Kidney (tissue), 13 donors: ENCODE measurements at regions not wholly inside any gene's neighbourhood (a gene's known extent, or its start where the extent isn't known, plus 50 kb on each side); places are given as distances from the start of the nearest gene placed in this dataset.
A peak's percentile ranks its signal among the peaks of the same experiment; 100 is the strongest.

ENCODE experiments used
- DNase-seq, 5 donors: peaks; one replicate each; pipeline ENCODE4 v3.0.0-alpha.2; 2013 to 2020
- FAIRE-seq: peaks from 2 replicates; lab custom pipeline; 2012; peaks lifted over from hg19 to GRCh38; lab: Jason Lieb, UNC
- H3K27ac ChIP-seq, 2 donors: one replicate each; pipeline ENCODE4 v1.7.0; 2013; ENCODE audit warnings: low read depth in 2 of 2, low read length in 2 of 2, inconsistent platforms in 1 of 2
- H3K27me3 ChIP-seq: one replicate; pipeline ENCODE4 v1.7.1; 2013; ENCODE audit warnings: low read length, inconsistent platforms; ENCODE audit not compliant: control insufficient read depth, insufficient read depth
- H3K36me3 ChIP-seq, 3 donors: one replicate each; pipeline versions ENCODE4 v1.7.0 to v1.7.1; 2013; ENCODE audit warnings: low read length in 3 of 3, control low read depth in 1 of 3, inconsistent platforms in 1 of 3; ENCODE audit not compliant: insufficient read depth in 3 of 3, control insufficient read depth in 2 of 3
- H3K4me1 ChIP-seq, 3 donors: one replicate each; pipeline versions ENCODE4 v1.7.0 to v1.7.1; 2013; ENCODE audit warnings: low read length in 3 of 3, inconsistent platforms in 1 of 3, low read depth in 1 of 3; ENCODE audit not compliant: control insufficient read depth in 2 of 3, insufficient read depth in 2 of 3
- H3K4me3 ChIP-seq, 3 donors: one replicate each; pipeline versions ENCODE4 v1.7.0 to v1.8.1; 2013; ENCODE audit warnings: low read length in 3 of 3, control low read depth in 1 of 3, inconsistent platforms in 1 of 3
- H3K9ac ChIP-seq, 3 donors: one replicate each; pipeline versions ENCODE4 v1.7.0 to v1.7.1; 2013; ENCODE audit warnings: low read length in 3 of 3, control low read depth in 1 of 3, inconsistent platforms in 1 of 3
- H3K9me3 ChIP-seq, 3 donors: one replicate each; pipeline versions ENCODE4 v1.7.0 to v1.7.1; 2013; ENCODE audit warnings: low read length in 3 of 3, control low read depth in 1 of 3, inconsistent platforms in 1 of 3; ENCODE audit not compliant: control insufficient read depth in 2 of 3, insufficient read depth in 1 of 3
- CTCF ChIP-seq: IDR thresholded peaks from 3 replicates; pipeline ENCODE4 v1.5.1; 2012; ENCODE audit warnings: mild to moderate bottlenecking, moderate library complexity, borderline replicate concordance; ENCODE audit not compliant: insufficient read depth; ENCODE audit errors: extremely low read depth
- intact Hi-C: fragments of 100-400 bp; cut with DNase I; formaldehyde crosslinking; loops from one replicate; pipeline ENCODE4 v1.11.1; 2022
- donor health status: control.
- donor health status: control.
- donor health status: control.
- donor health status: control.
- donor health status: control.
- donor health status: DM: yes; HTN: yes; CAD: no.
- donor health status: Normal renal cell carcinoma (clear cell type).

GRCh38 chr20:12644461-12644860 lies 364.3 kb upstream of the SPTLC3 start:
- no peak for FAIRE-seq

DNA sequence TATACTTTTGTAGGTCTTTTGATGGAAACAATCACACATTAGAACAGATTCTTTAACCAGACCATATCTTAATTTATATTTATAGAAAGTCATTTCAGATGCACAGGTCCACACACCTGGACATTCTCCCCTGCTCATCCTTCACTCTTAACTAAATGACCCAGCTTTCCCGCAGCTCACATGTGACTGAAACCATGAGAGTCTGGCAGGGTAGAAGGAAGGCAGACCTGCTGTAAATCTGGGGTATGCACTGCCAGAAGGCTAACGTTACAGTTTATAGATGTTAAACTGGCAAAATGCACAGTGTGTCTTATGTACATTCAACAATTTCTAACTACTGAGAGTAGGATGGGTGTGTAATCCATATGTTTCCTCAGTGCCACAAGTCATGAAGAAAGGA lies 359.5 kb upstream of the SPTLC3 start:
- intact Hi-C loops = no loop called here
- no peaks in the 10 kb centered on the region for H3K9me3 ChIP-seq
- no peaks in the 10 kb centered on the region for H3K36me3 ChIP-seq
- DNase-seq (no peak), FAIRE-seq (no peak)
- TF ChIP-seq CTCF = no peak
- no peaks in the 10 kb centered on the region for H3K27me3 ChIP-seq
- no peak overlapping the region for H3K9ac ChIP-seq
- no peak overlapping the region for H3K27ac ChIP-seq
- no peak overlapping the region for H3K4me3 ChIP-seq
- no peaks in the 10 kb centered on the region for H3K4me1 ChIP-seq

More at GRCh38 chr20:12644461-12644860, 364.3 kb upstream of the SPTLC3 start:
- no peak for TF ChIP-seq CTCF
- no peak overlapping the region for H3K9ac ChIP-seq
- no peak overlapping the region for H3K27ac ChIP-seq
- H3K4me1 ChIP-seq = no peaks in the 10 kb centered on the region
- intact Hi-C loops = no loop called here
- H3K36me3 ChIP-seq = no peaks in the 10 kb centered on the region
- H3K4me3 ChIP-seq = no peak overlapping the region
- peak in 1 of 5 donors; percentile 20 for DNase-seq
- H3K9me3 ChIP-seq = no peaks in the 10 kb centered on the region
- no peaks in the 10 kb centered on the region for H3K27me3 ChIP-seq

- Histone ChIP-seq H3K9ac (no peak overlapping the region), H3K27ac (no peak overlapping the region), H3K4me3 (no peak overlapping the region), H3K9me3 (no peaks in the 10 kb centered on the region), H3K4me1 (no peaks in the 10 kb centered on the region), H3K27me3 (no peaks in the 10 kb centered on the region), H3K36me3 (no peaks in the 10 kb centered on the region)
- DNase-seq (no peak), FAIRE-seq (no peak)
- TF ChIP-seq CTCF = no peak
- intact Hi-C loops = no loop called here
These were observed 355.1 kb upstream of the SPTLC3 start for GRCh38 chr20:12653642-12654041.

DNA sequence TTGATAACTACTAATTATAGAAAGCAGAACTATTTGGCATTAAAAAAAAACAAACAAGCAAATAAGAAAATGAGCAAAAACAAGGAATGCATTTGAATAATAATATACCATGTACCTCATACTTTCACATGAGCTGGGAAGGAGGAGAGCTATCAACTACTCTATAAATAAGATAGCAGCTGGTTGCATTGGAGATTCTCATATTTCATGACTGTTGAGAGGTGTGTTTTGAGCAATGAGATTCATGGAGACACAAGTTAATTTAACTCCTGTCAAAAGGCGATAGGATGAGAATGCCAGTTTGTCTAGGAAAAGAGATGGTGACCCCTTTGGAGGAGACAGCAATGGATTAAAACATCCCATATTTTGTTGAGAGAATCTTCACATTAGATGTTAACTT lies 348.8 kb upstream of the SPTLC3 start:
- Histone ChIP-seq H3K36me3 (no peaks in the 10 kb centered on the region), H3K4me3 (no peak overlapping the region), H3K27ac (no peak overlapping the region), H3K9ac (no peak overlapping the region), H3K27me3 (no peaks in the 10 kb centered on the region), H3K4me1 (no peaks in the 10 kb centered on the region), H3K9me3 (no peaks in the 10 kb centered on the region)
- DNase-seq (no peak), FAIRE-seq (no peak)
- intact Hi-C loops = no loop called here
- TF ChIP-seq CTCF = no peak
